ENCODE measurements at regions not wholly inside any gene's neighbourhood (a gene's known extent, or its start where the extent isn't known, plus 50 kb on each side); places are given as distances from the start of the nearest gene placed in this dataset.

DNA sequence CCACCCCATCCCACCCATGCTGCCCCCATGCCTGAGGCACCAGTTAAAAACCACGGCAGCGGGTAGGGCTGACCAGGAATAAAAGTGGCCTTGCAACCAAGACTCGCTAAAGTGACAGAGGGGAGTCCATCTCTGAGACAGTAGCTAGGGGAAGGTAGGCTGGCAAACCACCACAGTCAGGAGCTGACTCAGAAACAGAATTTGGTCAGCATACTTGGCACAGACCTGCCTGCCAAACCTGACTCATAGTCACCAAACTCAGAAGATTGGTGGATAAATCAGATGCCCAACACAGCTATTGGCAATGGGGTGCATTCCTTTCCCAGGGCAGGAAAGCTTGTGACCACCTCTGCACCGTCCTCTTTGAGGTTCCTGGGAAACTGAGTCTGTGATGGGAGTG lies 193.8 kb downstream of the BCOR start:
- TF ChIP-seq CTCF (IDR thresholded peaks at IDR 0.05; ENCODE audit: low read depth, low read length) (no peak), EZH2phosphoT487 (IDR thresholded peaks at IDR 0.05; ENCODE audit: low read depth) (no peak)

Measured in OCI-LY3 (cell line).